Esophagus muscularis mucosa (tissue), 4 donors: ENCODE measurements at regions not wholly inside any gene's neighbourhood (a gene's known extent, or its start where the extent isn't known, plus 50 kb on each side); places are given as distances from the start of the nearest gene placed in this dataset.

Source experiments
- DNase-seq: peaks from one replicate; pipeline ENCODE4 v3.0.0-alpha.2; 2017; ENCODE audit errors: extremely low spot score
- H3K27ac ChIP-seq, 4 donors: fragments of 200-600 bp; sonication (generic); replicated peaks in 1 of 4; 1 replicate in 3 of 4; 2 replicates in 1 of 4; pipeline ENCODE4 v1.5.1; 2016 to 2019; ENCODE audit warnings: mild to moderate bottlenecking in 1 of 4
- H3K27me3 ChIP-seq, 4 donors: fragments of 200-600 bp; sonication (generic); one replicate each; pipeline versions ENCODE4 v1.5.1 to v1.6.0; 2016 to 2019
- H3K36me3 ChIP-seq, 4 donors: fragments of 200-600 bp; sonication (generic); one replicate each; pipeline ENCODE4 v1.5.1; 2016 to 2019
- H3K4me1 ChIP-seq, 4 donors: fragments of 200-600 bp; sonication (generic); one replicate each; pipeline ENCODE4 v1.5.1; 2016 to 2019
- H3K4me3 ChIP-seq, 4 donors: fragments of 200-600 bp; sonication (generic); 1 replicate in 2 of 4; 2 replicates in 2 of 4; pipeline ENCODE4 v1.5.1; 2016 to 2019; ENCODE audit warnings: mild to moderate bottlenecking in 4 of 4, moderate library complexity in 1 of 4
- H3K9me3 ChIP-seq, 4 donors: fragments of 200-600 bp; sonication (generic); 1 replicate in 3 of 4; 2 replicates in 1 of 4; pipeline ENCODE4 v1.5.1; 2016 to 2019
- CTCF ChIP-seq, 3 experiments: fragments of 200-600 bp in 2 of 3; fragments of 450-650 bp in 1 of 3; sonication (generic) in 2 of 3; IDR thresholded peaks; one replicate each; pipeline ENCODE4 v1.5.1; 2017 to 2019; ENCODE audit warnings: antibody characterized with exemption in 3 of 3, mild to moderate bottlenecking in 2 of 3, moderate library complexity in 1 of 3
- EP300 ChIP-seq: sonication (generic); formaldehyde crosslinking; IDR thresholded peaks from one replicate; pipeline ENCODE4 v1.6.1; 2017; ENCODE audit warnings: antibody characterized with exemption
- POLR2A ChIP-seq: fragments of 450-650 bp; IDR thresholded peaks from one replicate; pipeline ENCODE4 v1.6.1; 2017; ENCODE audit warnings: antibody characterized with exemption, moderate library complexity, mild to moderate bottlenecking, low read depth
- POLR2AphosphoS5 ChIP-seq, 2 donors: sonication (generic); formaldehyde crosslinking; IDR thresholded peaks; one replicate each; pipeline ENCODE4 v1.6.1; 2017; ENCODE audit warnings: antibody characterized with exemption in 2 of 2
- WGBS: methylation state at CpG from one replicate; pipeline ENCODE4 v1.1.5; 2018; 5-methylcytosine and 5-hydroxymethylcytosine counted together
- intact Hi-C: fragments of 100-400 bp; cut with DNase I; formaldehyde crosslinking; loops from one replicate; pipeline ENCODE4 v1.15.1; 2023

- no peak for DNase-seq
- intact Hi-C loops, result no loop called here
- peaks cover 0 to 49% (median 12%) of the 10 kb centered on the region in 4 donors for H3K27me3 ChIP-seq
- H3K9me3 ChIP-seq, result peaks cover 0 to 25% (median 13%) of the 10 kb centered on the region in 4 donors
- no peaks in the 10 kb centered on the region for H3K36me3 ChIP-seq
- TF ChIP-seq CTCF (IDR thresholded peaks at IDR 0.05), result no peak
- no peak for TF ChIP-seq EP300
- TF ChIP-seq POLR2A, result no peak
- TF ChIP-seq POLR2AphosphoS5 (IDR thresholded peaks at IDR 0.05), result no peak
- H3K4me1 ChIP-seq, result peaks cover 0 to 17% (median 15%) of the 10 kb centered on the region in 4 donors
- no peak overlapping the region for H3K27ac ChIP-seq
- H3K4me3 ChIP-seq, result no peak overlapping the region
- 21% methylated on average over 23 of the region's 23 CpGs for WGBS
These were observed 66.3 kb upstream of the GLI2 start for GRCh38 chr2:120669121-120669952.

- peaks cover 0 to 19% (median 7%) of the 10 kb centered on the region in 4 donors for H3K9me3 ChIP-seq
- no peak for TF ChIP-seq CTCF (IDR thresholded peaks at IDR 0.05)
- TF ChIP-seq POLR2AphosphoS5 (IDR thresholded peaks at IDR 0.05), result no peak
- no peak for TF ChIP-seq EP300
- TF ChIP-seq POLR2A, result no peak
- WGBS, result 58% methylated on average over 7 of the region's 12 CpGs
- no peak overlapping the region for H3K27ac ChIP-seq
- no peak for DNase-seq
- H3K27me3 ChIP-seq, result peaks cover 0 to 55% (median 12%) of the 10 kb centered on the region in 4 donors
- no peak overlapping the region for H3K4me3 ChIP-seq
- intact Hi-C loops, result no loop called here
- no peaks in the 10 kb centered on the region for H3K36me3 ChIP-seq
- peaks cover 0 to 17% (median 15%) of the 10 kb centered on the region in 4 donors for H3K4me1 ChIP-seq
These were observed 65.7 kb upstream of the GLI2 start for GRCh38 chr2:120669971-120670370.

GRCh38 chr2:120670371-120670770, 65.3 kb upstream of the GLI2 start:
- peaks cover 0 to 18% (median 5%) of the 10 kb centered on the region in 4 donors for H3K9me3 ChIP-seq
- H3K4me1 ChIP-seq, result peaks cover 0 to 17% (median 15%) of the 10 kb centered on the region in 4 donors
- H3K27me3 ChIP-seq, result peaks cover 0 to 59% (median 12%) of the 10 kb centered on the region in 4 donors
- no peak overlapping the region for H3K27ac ChIP-seq
- no peaks in the 10 kb centered on the region for H3K36me3 ChIP-seq
- TF ChIP-seq CTCF (IDR thresholded peaks at IDR 0.05) (no peak), POLR2A (no peak), POLR2AphosphoS5 (IDR thresholded peaks at IDR 0.05) (no peak), EP300 (no peak)
- DNase-seq, result no peak
- H3K4me3 ChIP-seq, result no peak overlapping the region
- intact Hi-C loops, result no loop called here
- 83% methylated on average over 8 of the region's 12 CpGs for WGBS

GRCh38 chr2:120670771-120671480, 64.7 kb upstream of the GLI2 start:
- 82% methylated on average over 11 of the region's 16 CpGs for WGBS
- peaks cover 0 to 13% (median 2%) of the 10 kb centered on the region in 4 donors for H3K9me3 ChIP-seq
- TF ChIP-seq POLR2A, result no peak
- no peak for TF ChIP-seq EP300
- no peak for TF ChIP-seq CTCF (IDR thresholded peaks at IDR 0.05)
- no peak for TF ChIP-seq POLR2AphosphoS5 (IDR thresholded peaks at IDR 0.05)
- H3K27me3 ChIP-seq, result peaks cover 0 to 65% (median 12%) of the 10 kb centered on the region in 4 donors
- peaks cover 0 to 17% (median 15%) of the 10 kb centered on the region in 4 donors for H3K4me1 ChIP-seq
- intact Hi-C loops, result no loop called here
- H3K27ac ChIP-seq, result no peak overlapping the region
- H3K4me3 ChIP-seq, result no peak overlapping the region
- H3K36me3 ChIP-seq, result no peaks in the 10 kb centered on the region
- DNase-seq, result no peak
